Activated CD8-positive, alpha-beta memory T cell treated with anti-CD3 and anti-CD28 coated beads for 36 hours (primary cell): ENCODE measurements at regions not wholly inside any gene's neighbourhood (a gene's known extent, or its start where the extent isn't known, plus 50 kb on each side); places are given as distances from the start of the nearest gene placed in this dataset.

Source experiments
- CTCF ChIA-PET: fragments of 350-600 bp; sonication (Branson Sonifier 250); formaldehyde crosslinking; loops from one replicate; lab custom pipeline; 2021; ENCODE audit warnings: antibody characterized with exemption; lab: Charles Lee
- POLR2A ChIA-PET: fragments of 350-600 bp; sonication (Branson Sonifier 250); formaldehyde crosslinking; loops from one replicate; lab custom pipeline; 2021; ENCODE audit warnings: antibody characterized with exemption; lab: Charles Lee

- POLR2A ChIA-PET = no interaction called here
- CTCF ChIA-PET = no interaction called here
Observed at GRCh38 chr3:72060447-72061034, 275.6 kb upstream of the PROK2 start.

GRCh38 chr3:72058493-72059081, 273.6 kb upstream of the PROK2 start:
- POLR2A ChIA-PET = no interaction called here
- CTCF ChIA-PET = no interaction called here

DNA sequence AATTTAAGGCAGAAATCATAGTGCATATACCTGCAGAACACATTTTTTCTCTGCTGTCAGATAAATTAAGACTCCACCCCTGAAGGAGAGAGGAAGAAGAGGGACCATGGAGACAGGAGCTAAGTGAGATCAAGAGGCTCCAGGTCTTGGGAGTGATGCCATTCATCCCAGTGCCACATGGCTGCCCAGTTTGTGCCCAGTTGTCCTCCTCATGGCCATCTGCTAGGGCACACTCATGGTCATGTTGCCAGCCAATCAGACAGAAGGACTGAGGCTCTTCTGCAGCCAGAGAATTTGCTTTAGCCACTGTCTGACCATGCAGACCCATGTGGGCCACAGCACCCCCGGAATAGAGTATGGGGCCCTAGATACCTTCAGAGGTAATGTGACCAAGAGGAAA, 270.5 kb upstream of the PROK2 start:
- ChIA-PET POLR2A (no interaction called here), CTCF (no interaction called here)

- POLR2A ChIA-PET = no interaction called here
- CTCF ChIA-PET = interaction anchor here (0.7 kb wide), 1 partner anchor 237 kb away, joined by 3 read pairs; no protein-coding TSS in a partner anchor
Observed at GRCh38 chr3:72054976-72055375, 270.0 kb upstream of the PROK2 start.

DNA sequence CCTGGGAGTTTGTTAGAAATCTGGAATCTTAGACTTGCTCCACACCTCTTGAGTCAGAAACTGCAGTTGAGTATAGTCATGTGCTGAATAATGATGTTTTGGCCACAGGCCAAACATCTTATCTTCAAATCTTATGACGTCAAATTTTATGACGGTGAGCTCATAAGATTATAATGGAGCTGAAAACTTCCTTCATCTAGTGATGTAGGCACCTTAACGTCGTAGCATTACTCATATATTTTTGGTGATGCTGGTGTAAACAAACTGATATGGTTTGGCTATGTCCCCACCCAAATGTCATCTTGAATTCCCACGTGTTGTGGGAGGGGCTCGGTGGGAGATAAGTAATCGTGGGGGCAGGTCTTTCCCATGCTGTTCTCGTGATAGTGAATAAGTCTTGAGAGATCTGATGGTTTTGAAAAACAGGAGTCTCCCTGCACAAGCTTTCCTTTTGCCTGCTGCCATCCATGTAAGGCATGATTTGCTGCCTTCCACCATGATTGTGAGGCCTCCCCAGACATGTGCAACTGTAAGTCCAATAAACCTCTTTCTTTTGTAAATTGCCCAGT, 268.0 kb upstream of the PROK2 start:
- ChIA-PET CTCF (interaction anchor here (0.6 kb wide), 1 partner anchor 60 kb away, joined by 3 read pairs; no protein-coding TSS in a partner anchor), POLR2A (no interaction called here)

DNA sequence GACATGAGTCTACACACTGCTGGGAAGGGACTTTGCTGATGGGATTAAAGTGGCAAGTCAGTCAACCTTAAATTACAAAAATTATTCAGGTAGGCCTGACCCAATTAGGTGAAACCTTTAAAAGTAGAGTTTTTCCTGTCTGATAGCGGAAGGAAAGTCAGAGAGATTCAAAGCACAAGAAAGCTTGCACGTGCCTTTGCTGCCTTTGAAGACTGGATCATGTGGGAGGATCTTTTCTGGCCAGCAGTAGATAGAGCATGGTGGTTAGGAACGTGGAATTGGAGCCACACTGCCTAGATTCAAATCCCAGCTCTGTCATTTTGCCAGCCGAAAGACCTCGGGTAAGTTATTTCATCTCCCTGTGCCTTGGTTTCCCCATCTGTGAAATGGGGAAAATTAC, 265.8 kb upstream of the PROK2 start:
- ChIA-PET POLR2A (no interaction called here), CTCF (no interaction called here)

- ChIA-PET POLR2A (no interaction called here), CTCF (no interaction called here)
Observed at GRCh38 chr3:72050048-72050632, 265.2 kb upstream of the PROK2 start.

- POLR2A ChIA-PET = no interaction called here
- CTCF ChIA-PET = no interaction called here
Observed at GRCh38 chr3:72049300-72049699, 264.4 kb upstream of the PROK2 start.

DNA sequence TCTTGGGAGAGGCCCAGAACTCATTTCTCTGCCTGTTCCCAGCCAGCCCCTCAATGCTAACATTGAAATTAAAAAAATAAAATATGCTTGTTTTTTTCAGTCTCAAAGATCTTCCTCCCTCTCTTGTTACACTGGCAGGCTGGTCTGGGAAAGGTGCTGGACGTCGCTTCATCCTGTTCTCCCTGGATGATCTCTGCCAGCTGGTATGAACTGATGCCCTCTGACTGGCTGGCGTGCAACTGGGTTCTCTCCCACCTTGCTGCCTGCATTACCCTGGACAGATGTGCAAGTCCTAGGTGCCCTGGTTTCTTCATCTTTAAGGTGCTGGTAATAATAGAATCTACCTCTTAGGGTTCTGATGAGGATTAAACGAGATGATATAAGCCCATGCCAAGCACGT, 263.9 kb upstream of the PROK2 start:
- ChIA-PET POLR2A (no interaction called here), CTCF (no interaction called here)

- POLR2A ChIA-PET = no interaction called here
- CTCF ChIA-PET = no interaction called here
Observed at GRCh38 chr3:72047221-72047871, 262.4 kb upstream of the PROK2 start.

DNA sequence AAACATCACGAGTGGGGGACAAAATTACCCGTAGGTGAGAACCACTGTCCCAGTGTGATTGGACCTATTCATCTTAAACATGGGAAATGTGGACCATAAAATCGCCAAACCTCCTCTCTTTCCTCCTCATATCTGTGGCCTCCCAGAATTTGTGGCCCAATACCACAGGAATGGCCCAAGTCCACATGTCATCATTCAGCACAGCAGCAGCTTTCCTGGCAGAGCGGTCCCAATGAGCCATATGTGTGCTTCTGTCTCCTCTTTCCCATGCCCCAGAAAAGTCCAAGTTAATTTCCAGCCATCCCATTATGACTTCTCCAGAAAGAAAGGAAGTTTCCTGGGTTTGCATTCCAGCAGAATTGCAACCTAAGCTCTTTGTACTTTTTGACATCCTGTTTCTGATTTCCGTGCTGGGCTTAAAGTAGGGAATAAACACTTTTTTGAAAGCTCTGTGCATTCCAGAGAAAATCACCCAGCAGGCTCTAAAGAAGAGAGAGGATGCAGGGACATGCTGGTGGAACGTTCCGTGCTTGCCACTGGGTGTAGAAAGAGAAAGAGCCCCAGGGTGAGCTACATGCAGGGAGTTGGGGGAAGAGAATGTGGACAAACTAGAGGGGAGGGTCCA, 259.4 kb upstream of the PROK2 start:
- POLR2A ChIA-PET = no interaction called here
- CTCF ChIA-PET = no interaction called here

GRCh38 chr3:72043204-72044133, 258.5 kb upstream of the PROK2 start:
- POLR2A ChIA-PET = no interaction called here
- CTCF ChIA-PET = interaction anchor here (0.6 kb wide), 1 partner anchor 314 kb away, joined by 3 read pairs; no protein-coding TSS in a partner anchor

- ChIA-PET CTCF (interaction anchor here (0.6 kb wide), 1 partner anchor 313 kb away, joined by 3 read pairs; no protein-coding TSS in a partner anchor), POLR2A (no interaction called here)
Observed at GRCh38 chr3:72042397-72043203, 257.7 kb upstream of the PROK2 start.

- CTCF ChIA-PET = no interaction called here
- POLR2A ChIA-PET = no interaction called here
Observed at GRCh38 chr3:72041511-72041910, 256.6 kb upstream of the PROK2 start.

- ChIA-PET POLR2A (no interaction called here), CTCF (no interaction called here)
Observed at GRCh38 chr3:72041076-72041475, 256.1 kb upstream of the PROK2 start.

DNA sequence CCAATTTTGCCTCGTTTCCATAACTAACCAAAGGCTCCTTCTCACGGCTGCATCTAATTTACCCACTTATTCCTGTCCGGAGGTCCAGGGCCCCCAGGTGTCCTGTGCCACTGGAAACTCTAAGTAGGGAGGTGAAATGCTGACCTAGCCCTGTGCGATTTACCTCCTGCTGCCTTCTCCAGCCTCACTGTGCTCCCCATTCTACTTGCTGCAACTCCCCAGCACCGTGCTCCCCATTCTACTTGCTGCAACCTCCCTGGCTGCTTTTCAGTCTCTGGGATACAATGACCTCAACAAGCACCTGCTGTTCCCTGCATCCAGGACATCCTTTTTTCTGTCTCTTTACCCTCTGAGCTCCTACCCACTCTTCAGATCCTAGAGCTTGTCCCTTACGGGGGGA, 254.7 kb upstream of the PROK2 start:
- ChIA-PET CTCF (interaction anchor here (0.7 kb wide), 1 partner anchor 14 kb away, joined by 3 read pairs; no protein-coding TSS in a partner anchor), POLR2A (interaction anchor here (0.6 kb wide), 1 partner anchor 159 kb away, joined by 8 read pairs; no protein-coding TSS in a partner anchor)

GRCh38 chr3:72036899-72037298, 252.0 kb upstream of the PROK2 start:
- CTCF ChIA-PET = no interaction called here
- POLR2A ChIA-PET = no interaction called here

- CTCF ChIA-PET = no interaction called here
- POLR2A ChIA-PET = no interaction called here
Observed at GRCh38 chr3:72035606-72036005, 250.7 kb upstream of the PROK2 start.
